ENCODE measurements at regions not wholly inside any gene's neighbourhood (a gene's known extent, or its start where the extent isn't known, plus 50 kb on each side); places are given as distances from the start of the nearest gene placed in this dataset.

GRCh38 chr15:31563421-31563820 lies 236.8 kb downstream of the KLF13 start:
- no peak for DNase-seq (ENCODE audit: low read depth)
- no peak overlapping the region for H3K4me3 ChIP-seq (ENCODE audit: low read depth, low read length)

GRCh38 chr15:31567861-31568260 lies 241.2 kb downstream of the KLF13 start:
- TF ChIP-seq CTCF (conservative IDR thresholded peaks at IDR 0.05; ENCODE audit: low read depth, low read length), result no peak
- no peak overlapping the region for H3K4me3 ChIP-seq (ENCODE audit: low read depth, low read length)
- DNase-seq (ENCODE audit: low read depth), result no peak

More at GRCh38 chr15:31563421-31563820, 236.8 kb downstream of the KLF13 start:
- no peak for TF ChIP-seq CTCF (conservative IDR thresholded peaks at IDR 0.05; ENCODE audit: low read depth, low read length)

GRCh38 chr15:31569836-31570235 lies 243.2 kb downstream of the KLF13 start:
- DNase-seq (ENCODE audit: low read depth), result no peak
- H3K4me3 ChIP-seq (ENCODE audit: low read depth, low read length), result no peak overlapping the region

GRCh38 chr15:31570591-31570990 lies 244.0 kb downstream of the KLF13 start:
- DNase-seq (ENCODE audit: low read depth), result no peak
- no peak overlapping the region for H3K4me3 ChIP-seq (ENCODE audit: low read depth, low read length)
- TF ChIP-seq CTCF (conservative IDR thresholded peaks at IDR 0.05; ENCODE audit: low read depth, low read length), result no peak

More at GRCh38 chr15:31569836-31570235, 243.2 kb downstream of the KLF13 start:
- TF ChIP-seq CTCF (conservative IDR thresholded peaks at IDR 0.05; ENCODE audit: low read depth, low read length), result no peak

GRCh38 chr15:31571676-31572075 lies 245.0 kb downstream of the KLF13 start:
- no peak for DNase-seq (ENCODE audit: low read depth)
- TF ChIP-seq CTCF (conservative IDR thresholded peaks at IDR 0.05; ENCODE audit: low read depth, low read length), result peak; percentile 23
- no peak overlapping the region for H3K4me3 ChIP-seq (ENCODE audit: low read depth, low read length)

GRCh38 chr15:31573759-31574158 lies 247.1 kb downstream of the KLF13 start:
- H3K4me3 ChIP-seq (ENCODE audit: low read depth, low read length), result no peak overlapping the region
- no peak for TF ChIP-seq CTCF (conservative IDR thresholded peaks at IDR 0.05; ENCODE audit: low read depth, low read length)
- no peak for DNase-seq (ENCODE audit: low read depth)

GRCh38 chr15:31574766-31575165 lies 248.1 kb downstream of the KLF13 start:
- TF ChIP-seq CTCF (conservative IDR thresholded peaks at IDR 0.05; ENCODE audit: low read depth, low read length), result no peak
- DNase-seq (ENCODE audit: low read depth), result no peak
- no peak overlapping the region for H3K4me3 ChIP-seq (ENCODE audit: low read depth, low read length)
